ENCODE measurements at regions not wholly inside any gene's neighbourhood (a gene's known extent, or its start where the extent isn't known, plus 50 kb on each side); places are given as distances from the start of the nearest gene placed in this dataset.
"Not testable (repeated sequence)": the region's sequence is repeated elsewhere in the genome, so short reads cannot be mapped to it uniquely, and the experiment has no call there.

DNA sequence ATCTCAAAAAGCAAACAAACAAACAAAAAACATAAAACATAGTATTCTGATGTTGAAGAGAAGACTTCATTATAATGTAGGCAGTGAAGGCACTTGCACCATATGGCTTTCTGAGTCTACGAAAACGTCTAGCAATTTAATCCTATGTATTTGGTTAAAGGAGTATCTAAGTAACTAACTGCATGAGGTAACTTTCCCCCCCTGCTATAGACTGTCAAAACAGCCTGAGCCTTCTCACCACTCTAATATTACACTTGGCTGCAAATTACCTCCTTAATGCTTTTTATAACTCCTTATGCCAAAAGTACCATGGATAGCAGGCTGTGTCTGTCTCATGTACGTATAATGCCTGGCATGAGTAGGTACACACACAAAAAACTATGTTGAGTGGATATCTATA lies 607.6 kb upstream of the FLRT2 start:
- DNase-seq, result no peak

DNA sequence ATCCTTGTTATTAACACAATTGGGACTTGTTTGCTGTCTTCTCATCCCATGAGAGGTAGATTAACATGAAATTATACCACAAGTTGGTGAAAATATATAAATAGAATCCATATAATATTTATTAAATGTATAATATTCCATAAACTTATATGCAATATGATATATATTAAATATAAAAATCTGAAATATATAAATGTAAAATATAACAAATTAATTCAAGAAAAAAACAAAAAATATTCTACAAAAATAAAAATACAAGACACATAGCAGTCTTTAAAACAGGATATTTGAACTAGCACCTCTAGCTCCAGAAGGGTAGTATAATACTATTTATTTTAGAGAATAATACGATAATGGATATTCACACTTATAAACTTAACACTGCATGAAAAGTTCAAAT lies 603.3 kb upstream of the FLRT2 start:
- no peak for DNase-seq

DNA sequence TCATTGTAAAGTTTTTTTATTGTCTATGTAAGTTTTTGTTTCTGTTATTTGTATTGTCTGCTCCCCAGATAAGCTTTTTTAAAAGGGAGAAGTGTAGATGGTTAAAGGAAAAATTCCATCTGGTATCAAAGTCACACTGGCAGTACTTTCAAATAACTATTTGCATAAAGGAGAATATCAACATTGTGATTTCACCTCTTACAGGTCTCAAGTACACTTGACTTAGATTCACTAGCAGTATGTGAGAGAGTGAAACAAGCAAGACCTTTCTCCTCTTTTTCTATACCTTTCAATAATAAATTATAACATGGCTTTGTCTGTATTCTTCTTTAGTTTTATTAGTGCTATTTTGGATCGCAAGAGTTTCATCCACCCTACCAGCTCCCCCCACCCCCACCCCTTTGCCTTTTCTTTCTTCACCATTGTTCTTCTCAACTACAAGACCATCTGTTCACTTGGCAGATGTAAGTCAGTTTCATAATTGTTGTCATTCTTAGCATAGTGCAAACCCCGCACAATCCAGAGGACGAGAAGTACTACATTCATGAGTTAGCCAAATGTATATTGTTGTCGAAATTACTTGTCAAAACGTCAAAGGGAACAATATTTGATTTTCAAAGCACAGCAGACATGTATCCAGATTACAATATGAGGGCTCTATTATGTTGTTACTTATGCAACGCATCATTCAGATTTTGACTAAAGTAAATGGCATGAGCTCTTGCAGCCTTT lies 602.7 kb upstream of the FLRT2 start:
- peak in 1 of 56 donors; percentile 3 for DNase-seq

DNA sequence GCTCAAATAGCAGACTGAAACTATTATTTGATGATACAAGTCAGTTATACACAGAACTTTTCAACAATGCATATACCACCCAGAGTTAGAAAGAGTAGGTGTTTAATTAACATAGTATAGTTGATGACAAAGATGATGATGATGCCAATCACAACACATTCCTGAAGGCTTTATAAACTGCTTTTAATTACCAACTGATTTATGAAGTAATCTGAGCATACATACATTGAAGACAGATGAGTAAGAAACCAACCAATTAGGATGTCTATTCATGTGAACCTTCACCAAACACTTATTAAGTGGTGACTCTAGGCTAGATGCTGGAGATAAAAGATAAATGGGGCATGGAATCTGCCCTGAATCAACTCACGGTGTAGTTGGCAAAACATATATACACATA lies 600.9 kb upstream of the FLRT2 start:
- no peak for DNase-seq

DNA sequence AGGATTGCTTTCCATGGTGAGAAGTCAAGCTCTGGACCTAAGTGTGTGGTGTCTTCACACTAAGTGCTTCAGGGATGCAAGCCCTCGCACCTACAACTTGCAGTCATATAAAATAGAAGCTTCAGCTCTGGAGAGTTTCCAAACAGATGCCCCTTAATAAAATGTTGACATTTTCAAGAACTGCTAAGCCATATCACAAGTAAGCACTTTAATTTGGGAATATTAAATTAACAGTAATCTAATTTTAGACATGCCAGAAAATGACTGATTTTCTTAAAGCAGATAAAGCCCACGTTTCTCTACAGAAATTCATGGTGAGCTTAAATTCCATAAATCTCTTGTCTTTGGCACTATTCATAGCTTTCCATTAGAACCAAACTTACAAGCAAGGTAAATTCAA lies 600.1 kb upstream of the FLRT2 start:
- no peak for DNase-seq

DNA sequence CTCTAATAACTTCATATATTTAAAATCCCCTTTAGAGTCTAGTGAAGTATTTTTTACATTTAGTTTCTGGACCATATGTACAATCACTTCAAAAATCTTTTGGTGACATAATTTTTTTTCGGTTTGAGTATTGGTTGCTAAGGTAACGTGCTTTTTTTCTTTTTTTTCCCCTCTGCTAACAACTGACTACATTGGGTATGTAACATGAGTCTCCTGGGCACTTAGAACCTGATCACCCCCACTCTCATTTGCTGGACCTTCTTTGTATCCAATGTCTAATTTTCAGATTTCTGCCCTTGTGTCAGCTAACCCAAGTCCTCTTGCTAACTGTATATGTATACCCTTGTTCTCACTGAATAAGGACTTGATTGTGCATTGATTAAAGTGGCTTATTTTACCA lies 592.9 kb upstream of the FLRT2 start:
- no peak for DNase-seq

DNA sequence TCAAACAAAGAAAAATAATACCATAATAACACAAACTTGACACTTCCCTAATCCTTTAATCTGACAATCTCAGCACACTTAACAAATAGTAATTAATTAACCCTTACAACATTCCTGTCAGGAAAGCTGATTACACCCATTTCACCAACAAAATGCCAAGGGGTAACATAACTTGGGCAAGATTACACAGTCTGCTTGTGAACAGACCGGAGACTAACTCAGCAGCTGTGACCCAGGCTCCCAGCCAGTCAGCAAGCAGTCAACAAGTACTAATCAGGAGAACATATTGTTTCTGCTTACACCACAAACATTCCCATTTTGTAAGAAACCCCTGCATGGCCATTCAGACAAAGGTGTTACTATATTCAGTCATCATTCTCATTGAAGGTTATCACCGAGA lies 592.5 kb upstream of the FLRT2 start:
- DNase-seq, result no peak

DNA sequence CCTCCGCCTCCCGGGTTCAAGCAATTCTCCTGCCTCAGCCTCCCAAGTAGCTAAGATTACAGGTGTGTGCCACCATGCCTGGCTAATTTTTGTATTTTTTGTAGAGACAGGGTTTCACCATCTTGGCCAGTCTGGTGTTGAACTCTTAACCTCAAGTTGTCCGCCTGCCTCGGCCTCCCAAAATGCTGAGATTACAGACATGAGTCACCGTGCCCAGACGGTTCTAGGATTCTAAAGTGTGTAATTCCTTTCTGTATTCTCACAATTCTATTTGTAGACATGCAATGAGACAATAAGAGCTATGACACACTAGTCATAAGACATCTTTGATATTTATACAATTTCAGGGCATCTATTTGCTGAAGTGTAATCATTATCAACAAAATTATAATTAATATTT lies 585.0 kb upstream of the FLRT2 start:
- not testable (repeated sequence) for DNase-seq

DNA sequence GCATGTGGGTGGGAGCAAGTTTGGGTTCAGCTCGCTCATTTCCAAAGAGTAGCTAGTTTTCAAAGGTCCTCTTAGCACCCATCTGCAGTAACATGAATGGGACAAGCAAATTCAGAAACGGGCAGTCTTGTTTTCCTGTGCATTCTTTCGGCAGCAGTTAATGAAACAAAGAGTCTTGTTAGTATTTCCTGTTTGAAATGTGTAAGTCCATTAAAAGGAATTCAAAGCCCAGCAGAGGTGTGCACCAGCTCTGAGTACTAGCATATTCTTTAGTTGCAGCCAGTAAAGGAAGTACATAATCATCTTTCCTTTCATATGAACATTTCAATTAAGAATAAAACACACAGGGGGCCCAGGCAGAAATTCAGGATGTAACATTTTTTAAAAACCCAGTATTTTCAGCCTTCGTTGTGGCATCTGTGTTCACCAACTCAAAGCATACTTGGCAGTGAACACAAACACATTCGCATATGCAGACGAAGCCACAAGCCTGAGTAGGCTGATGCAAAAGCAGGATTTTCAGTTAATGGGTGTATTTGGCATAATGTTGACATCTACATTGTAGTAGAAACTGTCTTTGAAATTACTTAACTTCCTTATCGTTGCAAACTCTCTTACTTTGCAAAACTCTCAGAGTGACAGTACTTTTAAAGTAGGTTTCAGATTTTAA lies 570.0 kb upstream of the FLRT2 start:
- peak in 6 of 56 donors; percentile 2 to 21 (median 10) for DNase-seq

DNA sequence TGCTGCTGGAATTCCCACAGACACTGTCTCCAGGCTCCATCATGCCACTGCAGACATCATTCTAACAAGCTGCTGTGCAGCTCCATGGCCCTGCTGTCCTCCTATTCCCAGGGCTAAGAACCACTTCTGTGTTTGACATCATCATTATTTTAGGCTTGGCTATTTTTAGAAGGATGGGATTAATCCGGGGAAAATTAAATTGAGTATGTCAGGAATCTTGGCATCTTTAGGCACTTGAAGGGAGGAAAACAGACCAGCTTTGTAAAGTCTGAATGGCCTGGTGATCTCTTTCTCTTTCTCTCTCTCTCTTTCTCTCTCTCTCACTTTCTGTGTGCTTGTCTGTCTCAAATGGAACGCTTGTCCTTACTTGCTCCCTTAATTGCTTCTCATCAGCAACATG lies 568.3 kb upstream of the FLRT2 start:
- DNase-seq, result peak in 1 of 56 donors; percentile 8

DNA sequence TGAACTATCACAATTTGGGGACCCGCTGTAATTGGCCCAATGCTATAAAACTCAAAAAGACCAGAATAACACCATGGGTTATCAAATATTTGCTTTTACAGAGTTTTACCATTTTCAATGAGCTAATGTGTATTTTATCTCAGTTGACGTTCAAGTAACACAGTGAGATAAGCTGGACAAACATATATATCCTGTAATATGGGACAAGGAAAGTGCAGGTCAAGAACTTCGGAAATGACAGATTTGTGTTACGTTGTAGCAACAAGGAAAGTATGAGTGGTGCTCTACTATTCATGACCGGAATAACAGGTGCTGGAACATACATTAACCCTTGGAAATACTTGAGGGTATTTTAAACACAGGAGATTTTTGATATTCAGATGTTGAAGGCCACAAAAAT lies 566.4 kb upstream of the FLRT2 start:
- no peak for DNase-seq

DNA sequence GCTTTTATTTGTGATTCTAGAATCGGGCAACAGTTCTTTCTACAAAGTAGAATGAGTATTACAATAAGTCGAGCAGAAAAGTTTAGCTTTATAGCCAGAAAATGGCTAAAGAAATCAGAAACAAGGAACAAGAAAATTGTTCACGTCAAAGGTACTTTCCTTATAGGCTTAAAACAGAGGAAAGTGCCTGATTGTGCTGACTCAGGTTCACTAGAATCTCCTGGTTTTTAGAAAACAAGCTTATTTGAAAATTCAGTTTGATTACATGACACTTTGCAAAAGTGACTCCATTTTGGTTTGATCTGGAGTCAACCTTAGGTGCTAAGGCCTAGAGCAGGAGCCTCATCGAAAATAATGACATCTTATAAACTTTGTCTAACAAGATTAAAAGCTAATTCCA lies 564.7 kb upstream of the FLRT2 start:
- no peak for DNase-seq

DNA sequence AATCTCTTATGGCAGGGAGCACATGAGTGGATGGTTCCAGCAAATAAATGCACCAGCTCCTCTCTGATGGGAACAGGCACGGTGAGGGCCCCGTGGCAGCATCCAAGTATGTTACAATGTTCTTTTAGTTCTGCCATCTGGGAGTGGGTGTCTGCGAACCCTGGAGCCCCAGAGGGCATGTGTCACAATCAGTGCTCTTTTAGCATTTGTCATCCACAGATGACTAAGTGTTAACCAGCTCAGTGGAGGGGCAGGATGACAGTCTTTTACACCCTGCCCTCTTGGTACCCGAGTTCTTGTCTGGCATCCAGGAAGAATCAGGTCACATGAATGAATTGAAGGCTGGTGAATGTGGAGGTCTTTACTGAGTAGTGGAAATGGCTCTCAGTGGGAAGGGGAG lies 560.4 kb upstream of the FLRT2 start:
- no peak for DNase-seq

DNA sequence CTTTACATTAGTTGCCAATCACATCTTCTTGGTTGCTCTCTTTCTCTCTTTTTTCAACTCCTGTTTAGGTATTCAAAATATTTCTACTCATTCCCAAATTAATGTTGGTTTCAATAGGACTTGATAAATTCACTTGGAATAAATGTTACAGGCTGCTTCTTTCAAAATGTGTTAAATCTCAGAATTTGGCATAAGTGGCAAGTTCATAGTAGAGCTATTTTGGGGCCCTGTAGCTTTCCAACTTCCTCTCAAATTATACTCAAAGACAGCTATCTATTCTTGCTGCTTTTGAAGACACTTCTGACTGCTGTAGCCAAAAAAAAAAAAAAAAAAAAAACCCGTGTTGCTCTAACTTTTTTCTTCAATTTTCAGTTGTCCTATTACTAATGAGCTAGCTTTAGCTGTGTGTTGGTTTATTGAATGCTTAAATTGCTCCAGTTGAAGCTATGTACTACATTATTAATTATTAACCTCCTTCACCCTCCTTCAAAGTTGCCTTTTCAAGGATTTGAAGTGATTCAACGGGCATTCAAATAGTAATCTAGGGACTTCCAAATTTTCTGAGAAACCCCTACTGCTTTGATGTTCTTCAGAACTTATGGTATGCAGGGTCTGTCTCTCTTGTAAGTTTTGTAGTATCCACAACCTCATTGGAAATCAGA lies 554.6 kb upstream of the FLRT2 start:
- no peak for DNase-seq

DNA sequence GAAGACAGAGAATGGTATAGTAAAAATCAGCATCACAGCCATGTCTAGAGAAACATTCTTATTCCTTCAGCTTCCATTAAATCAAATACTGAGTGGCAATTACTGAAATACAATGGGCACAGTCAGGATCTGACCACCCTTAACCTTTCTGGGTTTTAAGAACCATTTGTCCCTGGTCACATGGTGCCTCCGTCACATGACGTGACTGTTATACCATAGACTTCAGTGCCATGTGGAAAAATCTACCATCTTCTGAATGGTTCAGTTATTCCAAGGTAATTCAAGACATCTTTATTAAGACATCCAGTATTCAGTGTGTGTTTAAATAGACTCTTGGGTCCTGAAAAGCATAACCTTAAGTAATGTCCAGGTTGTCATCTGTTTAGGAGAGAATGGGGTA lies 553.1 kb upstream of the FLRT2 start:
- DNase-seq, result no peak

DNA sequence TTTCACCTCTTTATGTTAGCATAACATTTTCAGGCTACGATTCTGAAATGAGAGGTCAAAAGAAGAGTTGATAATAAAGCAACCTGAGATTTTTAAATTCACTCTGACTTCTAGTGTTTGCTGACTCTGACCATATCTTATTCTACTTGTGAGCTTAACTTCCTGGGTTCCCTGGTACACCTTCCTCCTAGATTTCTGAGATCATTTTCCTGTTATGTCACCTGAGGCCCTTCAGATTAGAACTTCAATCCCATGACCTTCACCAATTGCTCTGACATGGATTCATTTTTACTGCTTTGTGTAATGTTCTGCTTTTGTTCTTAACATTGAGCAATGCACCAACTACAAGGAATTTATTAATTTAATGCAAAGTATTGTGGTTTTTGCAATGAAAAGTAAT lies 542.9 kb upstream of the FLRT2 start:
- no peak for DNase-seq

DNA sequence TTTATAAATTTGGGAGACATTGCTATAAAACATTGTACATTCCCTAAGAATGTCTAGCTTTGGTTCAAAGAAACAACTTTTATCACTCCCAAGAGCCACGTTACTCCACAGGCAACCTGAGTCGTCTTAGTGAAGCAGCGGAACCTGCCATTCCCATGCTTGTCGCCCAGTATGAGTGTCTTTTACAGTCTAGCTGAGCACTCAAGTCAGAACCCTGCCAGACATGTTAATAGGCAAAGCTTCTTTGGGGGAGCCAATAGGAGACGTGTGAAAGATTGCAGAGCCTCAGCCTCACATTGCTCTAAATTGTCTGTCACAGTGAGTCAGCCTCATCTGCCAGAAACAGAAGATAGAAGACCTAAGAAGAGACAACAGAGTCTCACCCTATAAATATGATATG lies 541.6 kb upstream of the FLRT2 start:
- no peak for DNase-seq

DNA sequence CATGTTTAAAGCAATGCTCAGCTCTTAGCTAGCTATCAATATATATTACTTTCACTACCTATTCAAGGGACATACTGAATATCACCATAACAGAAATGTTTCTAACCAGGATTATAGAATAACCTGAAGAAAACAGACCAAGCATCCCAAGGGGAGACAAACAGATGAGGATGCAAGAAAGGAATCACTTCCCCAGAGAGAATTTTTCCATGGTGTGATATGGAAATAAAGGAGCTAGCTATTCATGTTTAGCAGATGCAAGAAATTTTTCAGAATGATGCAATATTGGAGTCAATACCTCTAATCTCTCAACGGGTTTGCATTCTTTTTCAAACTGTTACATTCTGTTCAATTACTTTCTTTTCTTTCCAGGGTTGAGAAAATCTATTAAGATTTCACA lies 538.9 kb upstream of the FLRT2 start:
- DNase-seq, result no peak

DNA sequence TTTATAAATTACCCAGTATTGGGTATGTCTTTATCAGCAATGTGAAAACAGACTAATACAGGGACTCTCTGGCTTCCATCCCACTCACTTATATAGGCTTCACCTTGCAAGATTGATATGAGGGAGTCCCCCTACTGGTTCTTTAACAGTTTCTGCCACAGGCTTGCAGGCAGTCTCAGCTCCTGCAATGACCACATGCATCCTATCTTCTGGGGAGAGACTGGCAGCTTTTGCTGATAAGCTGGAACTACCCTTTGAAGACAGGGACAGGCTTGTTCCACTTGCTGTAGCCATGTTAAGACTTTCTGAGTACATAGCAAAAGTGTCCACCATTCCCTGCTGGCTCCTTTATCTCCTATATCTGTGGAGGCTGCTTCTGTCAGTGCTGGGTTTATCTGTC lies 531.7 kb upstream of the FLRT2 start:
- DNase-seq, result no peak

DNA sequence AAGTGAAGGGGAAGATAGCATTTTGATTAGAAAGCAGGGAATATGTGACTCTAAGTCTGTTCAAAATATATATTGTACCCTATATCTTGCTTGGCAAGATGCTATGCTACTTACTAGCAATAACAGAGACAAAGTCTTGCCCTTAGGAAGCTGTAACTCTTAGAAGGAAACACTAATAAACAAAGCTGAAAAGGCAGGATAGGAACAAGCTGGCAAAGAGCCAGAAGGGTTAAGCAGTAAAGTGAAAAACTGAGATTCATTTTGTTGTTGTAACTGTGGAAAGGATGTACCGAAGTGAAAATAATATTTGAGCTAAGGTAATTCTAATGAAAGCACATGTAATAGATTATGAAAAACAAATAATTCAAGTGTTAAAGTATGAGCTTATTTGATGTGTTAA lies 527.1 kb upstream of the FLRT2 start:
- DNase-seq, result no peak

DNA sequence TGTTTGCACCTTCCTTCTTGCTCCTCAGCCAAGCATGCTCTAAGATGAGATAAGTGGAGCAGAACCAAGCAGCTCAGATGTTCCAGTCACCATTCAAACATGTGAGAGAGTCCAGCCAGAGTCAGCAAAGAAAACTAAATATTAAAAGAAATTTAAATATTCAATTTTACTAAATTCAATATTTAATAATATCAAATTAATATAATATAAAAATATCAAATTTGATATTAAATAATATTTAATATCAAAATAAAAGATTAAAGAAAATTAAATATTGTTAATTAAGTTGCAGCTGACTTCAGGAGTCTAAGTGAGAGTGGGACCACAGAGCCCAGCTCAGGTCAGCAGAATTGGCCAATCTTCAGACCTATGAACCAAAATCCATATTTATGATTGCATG lies 526.1 kb upstream of the FLRT2 start:
- DNase-seq, result no peak

DNA sequence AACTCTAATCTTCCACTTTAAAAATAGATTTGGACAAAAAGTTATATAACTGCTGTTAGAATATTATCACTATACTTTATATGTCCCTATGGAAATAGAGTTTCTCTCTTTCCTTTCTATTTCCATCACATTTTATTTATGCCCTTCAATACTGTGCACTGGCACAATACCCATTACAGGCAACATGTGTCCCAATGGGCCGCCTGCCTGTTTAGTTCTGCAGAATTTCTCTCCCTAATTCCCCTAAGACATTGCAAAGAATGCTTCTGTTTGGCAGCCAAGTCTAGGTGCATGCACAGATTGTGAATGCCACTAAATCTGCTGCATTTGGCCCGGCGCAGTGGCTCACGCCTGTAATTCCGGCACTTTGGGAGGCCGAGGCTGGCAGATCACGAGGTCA lies 520.4 kb upstream of the FLRT2 start:
- DNase-seq, result no peak

DNA sequence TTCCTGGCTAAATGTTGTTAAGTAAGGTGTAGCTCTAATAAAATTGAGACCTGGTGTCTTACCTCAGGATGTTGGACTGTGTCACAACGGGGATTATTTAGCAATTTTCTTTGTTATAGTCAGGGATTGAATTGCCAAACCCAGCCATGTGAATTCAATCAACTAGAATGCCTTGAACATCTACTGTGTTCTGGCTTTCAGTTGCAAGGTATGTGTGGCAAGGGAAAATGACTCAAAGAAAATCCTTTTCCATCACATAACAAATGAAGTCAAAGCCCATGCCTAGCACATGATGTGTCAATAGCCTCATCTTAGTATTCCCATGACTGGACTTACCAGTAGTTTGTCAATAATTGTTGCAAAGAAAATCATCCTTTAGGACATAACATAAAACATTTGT lies 519.8 kb upstream of the FLRT2 start:
- no peak for DNase-seq

Data from amygdala (tissue), 56 donors.